Aorta (tissue), 5 donors: ENCODE measurements at regions not wholly inside any gene's neighbourhood (a gene's known extent, or its start where the extent isn't known, plus 50 kb on each side); places are given as distances from the start of the nearest gene placed in this dataset.
"Not testable (repeated sequence)": the region's sequence is repeated elsewhere in the genome, so short reads cannot be mapped to it uniquely, and the experiment has no call there.

ENCODE experiments used
- ATAC-seq: fragments of 200-7000 bp; cut with Tn5 transposase; one replicate; pipeline ENCODE4 v1.9.1; 2022; ENCODE audit warnings: moderate library complexity; ENCODE audit not compliant: low FRiP score
- DNase-seq, 2 donors: peaks; one replicate each; pipeline ENCODE4 v3.0.0-alpha.2; 2020
- H3K27ac ChIP-seq, 2 donors: one replicate each; pipeline ENCODE4 v1.5.1; 2013; ENCODE audit warnings: low read length in 2 of 2, mild to moderate bottlenecking in 2 of 2, moderate library complexity in 2 of 2, control low read depth in 1 of 2, inconsistent platforms in 1 of 2, low read depth in 1 of 2
- H3K27me3 ChIP-seq, 2 donors: one replicate each; pipeline ENCODE4 v1.6.1; 2013; ENCODE audit warnings: control low read depth in 1 of 2, low read length in 1 of 2, mild to moderate bottlenecking in 1 of 2, moderate library complexity in 1 of 2; ENCODE audit not compliant: insufficient read depth in 2 of 2, control insufficient read depth in 1 of 2
- H3K36me3 ChIP-seq, 2 donors: one replicate each; pipeline ENCODE4 v1.6.1; 2013; ENCODE audit warnings: control low read depth in 1 of 2, low read length in 1 of 2, mild to moderate bottlenecking in 1 of 2; ENCODE audit not compliant: insufficient read depth in 2 of 2, control insufficient read depth in 1 of 2
- H3K4me1 ChIP-seq, 2 donors: one replicate each; pipeline ENCODE4 v1.6.1; 2013; ENCODE audit warnings: low read length in 2 of 2, control low read depth in 1 of 2, mild to moderate bottlenecking in 1 of 2, moderate library complexity in 1 of 2; ENCODE audit not compliant: insufficient read depth in 2 of 2, control insufficient read depth in 1 of 2
- H3K4me3 ChIP-seq, 2 donors: one replicate each; pipeline ENCODE4 v1.5.1; 2013; ENCODE audit warnings: low read length in 2 of 2, control low read depth in 1 of 2, mild to moderate bottlenecking in 1 of 2
- H3K9me3 ChIP-seq: one replicate; pipeline ENCODE4 v1.6.1; 2013; ENCODE audit warnings: mild to moderate bottlenecking, low read length; ENCODE audit not compliant: control insufficient read depth
- WGBS, 2 donors: extraction: QIAGEN DNeasy Blood & Tissue Kit; methylation state at CpG; one replicate each; pipeline ENCODE4 v1.1.7; 2013; 5-methylcytosine and 5-hydroxymethylcytosine counted together
- intact Hi-C, 2 donors: fragments of 100-400 bp; cut with DNase I; formaldehyde crosslinking; loops; one replicate each; pipeline versions ENCODE4 v1.14.2 to v1.15.0; 2022
- donor health status: healthy with polysubstance abuse.
- donor health status: Bipolar disorder and iron deficiency.
- donor health status: DM: no; HTN: no; CAD: no.
- donor health status: DM: no; HTN: no; CAD: no.
- donor health status: DM: yes; HTN: yes; CAD: no.

DNA sequence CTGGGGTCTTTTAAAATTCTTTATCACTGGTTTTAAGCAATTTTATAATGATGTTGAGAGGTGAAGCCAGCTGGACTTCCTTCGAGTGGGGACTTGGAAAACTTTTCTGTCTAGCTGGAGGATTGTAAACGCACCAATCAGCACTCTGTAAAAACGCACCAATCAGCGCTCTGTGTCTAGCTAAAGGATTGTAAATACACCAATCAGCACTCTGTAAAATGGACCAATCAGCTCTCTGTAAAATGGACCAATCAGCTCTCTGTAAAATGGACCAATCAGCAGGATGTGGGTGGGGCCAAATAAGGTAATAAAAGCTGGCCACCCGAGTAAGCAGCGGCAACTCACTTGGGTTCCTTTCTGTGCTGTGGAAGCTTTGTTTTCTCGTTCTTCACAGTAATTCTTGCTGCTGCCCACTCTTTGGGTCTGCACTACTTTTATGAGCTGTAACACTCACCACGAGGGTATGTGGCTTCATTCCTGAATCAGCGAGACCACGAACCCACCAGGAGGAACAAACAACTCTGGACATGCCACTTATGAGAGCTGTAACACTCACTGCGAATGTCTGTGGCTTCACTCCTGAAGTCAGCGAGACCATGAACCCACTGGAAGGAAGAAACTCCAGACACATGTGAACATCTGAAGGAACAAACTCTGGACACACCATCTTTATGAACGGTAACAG lies 462.6 kb downstream of the GUCY1A2 start:
- H3K4me3 ChIP-seq, H3K27ac ChIP-seq, H3K36me3 ChIP-seq, intact Hi-C loops, DNase-seq, ATAC-seq, H3K9me3 ChIP-seq, H3K4me1 ChIP-seq, H3K27me3 ChIP-seq: not testable (repeated sequence)
- WGBS, 2 donors, result 95 to 96% methylated on average over 13 of the region's 13 CpGs

DNA sequence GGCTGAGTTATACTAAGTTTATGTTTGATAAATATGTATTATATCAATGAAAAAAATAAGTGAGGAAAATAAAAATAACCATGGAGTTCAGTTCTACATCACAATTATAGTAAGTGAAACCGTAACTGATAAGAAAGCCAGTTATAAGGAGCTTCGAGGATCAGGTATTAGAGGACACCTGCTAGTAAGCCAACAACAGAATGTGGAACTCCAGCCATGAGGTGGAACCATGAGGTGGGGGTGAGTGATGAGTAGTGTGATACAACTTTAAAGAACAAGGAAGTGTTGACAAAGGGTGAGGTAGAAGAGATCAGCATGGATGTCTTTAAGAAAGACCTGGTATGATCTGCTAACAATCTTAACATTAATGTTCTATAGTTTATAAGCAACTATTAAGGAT lies 452.9 kb downstream of the GUCY1A2 start:
- no peak overlapping the region for H3K27ac ChIP-seq
- no peaks in the 10 kb centered on the region for H3K9me3 ChIP-seq
- no peaks in the 10 kb centered on the region for H3K27me3 ChIP-seq
- intact Hi-C loops, result no loop called here
- ATAC-seq (no peak), DNase-seq (no peak)
- no peak overlapping the region for H3K4me3 ChIP-seq
- no peaks in the 10 kb centered on the region for H3K36me3 ChIP-seq
- WGBS, 2 donors, result 90 to 93% methylated on average over 2 of the region's 2 CpGs
- H3K4me1 ChIP-seq, result no peaks in the 10 kb centered on the region

DNA sequence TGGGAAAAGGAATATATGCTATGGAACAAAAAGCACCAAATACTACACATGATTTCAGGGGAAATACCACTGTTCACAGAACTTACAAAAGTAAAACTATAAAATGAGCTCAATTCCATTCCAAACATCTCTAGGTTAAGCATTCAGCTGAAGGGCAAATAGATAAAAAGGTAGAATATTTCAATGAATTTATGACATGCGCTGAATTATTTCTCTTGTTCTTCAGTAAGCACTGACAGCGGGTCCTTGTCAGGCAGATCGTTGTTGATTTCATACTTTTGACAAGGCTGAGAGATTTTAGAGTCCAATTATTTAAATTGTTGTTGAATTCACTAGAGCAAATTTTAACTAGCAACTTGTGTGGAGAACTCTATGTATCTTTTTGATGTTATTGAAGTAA lies 449.6 kb downstream of the GUCY1A2 start:
- no peak overlapping the region for H3K27ac ChIP-seq
- no peak for ATAC-seq
- H3K9me3 ChIP-seq, result no peaks in the 10 kb centered on the region
- no peak overlapping the region for H3K4me3 ChIP-seq
- intact Hi-C loops, result no loop called here
- no peaks in the 10 kb centered on the region for H3K4me1 ChIP-seq
- WGBS, 2 donors, result 92% methylated on average over 3 of the region's 3 CpGs
- DNase-seq, result no peak
- no peaks in the 10 kb centered on the region for H3K27me3 ChIP-seq
- no peaks in the 10 kb centered on the region for H3K36me3 ChIP-seq

DNA sequence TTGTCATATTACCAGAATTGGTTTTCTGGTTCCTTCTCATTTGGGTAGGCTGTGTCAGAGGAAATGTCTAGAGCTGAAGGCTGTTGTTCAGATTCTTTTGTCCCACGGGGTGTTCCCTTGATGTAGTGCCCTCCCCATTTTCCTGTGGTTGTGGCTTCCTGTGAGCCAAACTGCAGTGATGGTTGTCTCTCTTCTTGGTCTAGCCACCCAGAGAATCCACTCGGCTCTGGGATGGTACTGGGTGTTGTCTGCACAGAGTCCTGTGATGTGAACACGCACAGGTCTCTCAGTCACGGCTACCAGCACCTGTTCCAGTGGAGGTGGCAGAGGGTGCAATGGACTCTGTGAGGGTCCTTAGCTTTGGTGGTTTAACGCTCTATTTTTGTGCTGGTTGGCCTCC lies 440.9 kb downstream of the GUCY1A2 start:
- DNase-seq, intact Hi-C loops, H3K36me3 ChIP-seq, H3K4me3 ChIP-seq, H3K27me3 ChIP-seq, H3K9me3 ChIP-seq, ATAC-seq, H3K27ac ChIP-seq, H3K4me1 ChIP-seq: not testable (repeated sequence)
- 91 to 95% methylated on average over 5 of the region's 5 CpGs for WGBS, 2 donors

DNA sequence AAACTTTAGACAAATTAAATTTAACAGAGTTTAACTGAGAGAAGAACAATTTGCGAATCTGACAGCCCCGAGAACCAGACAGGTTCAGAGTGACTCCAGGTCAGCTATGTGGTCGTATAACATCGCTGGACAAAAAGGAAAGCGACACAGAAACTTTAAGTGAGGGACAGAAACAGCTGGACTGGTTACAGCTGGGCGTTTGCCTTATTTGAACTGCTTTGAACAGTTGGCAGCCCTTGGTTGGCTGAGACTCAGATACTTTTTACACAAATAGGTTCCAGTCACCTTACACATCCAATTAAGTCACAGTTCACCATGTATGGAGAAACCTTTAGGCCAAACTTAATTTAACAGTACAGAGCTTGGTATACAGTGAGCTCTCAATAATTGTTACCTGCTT lies 436.9 kb downstream of the GUCY1A2 start:
- 22 to 24% methylated on average over 6 of the region's 6 CpGs for WGBS, 2 donors
- no peak for ATAC-seq

DNA sequence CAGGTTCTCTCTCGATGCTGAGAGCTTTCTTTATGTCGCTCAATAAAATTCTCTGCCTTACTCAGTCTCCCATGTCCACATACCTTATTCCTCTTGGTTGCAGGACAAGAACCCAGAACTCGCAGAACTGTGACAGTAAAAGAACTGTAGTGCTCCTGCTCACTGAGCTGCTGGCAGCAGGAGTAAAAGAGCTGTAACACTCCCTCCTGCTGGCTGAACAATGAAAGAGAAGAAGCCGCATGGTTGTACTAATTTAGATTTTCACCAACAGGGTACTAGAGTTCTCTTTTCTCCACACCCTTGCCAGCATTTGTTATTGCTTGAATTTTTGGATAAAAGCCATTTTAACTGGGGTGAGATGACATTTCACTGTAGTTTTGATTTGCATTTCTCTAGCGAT lies 433.2 kb downstream of the GUCY1A2 start:
- DNase-seq, result no peak
- Histone ChIP-seq H3K36me3 (no peaks in the 10 kb centered on the region), H3K27ac (no peak overlapping the region), H3K9me3 (no peaks in the 10 kb centered on the region), H3K4me1 (no peaks in the 10 kb centered on the region), H3K4me3 (no peak overlapping the region), H3K27me3 (no peaks in the 10 kb centered on the region)
- 89 to 90% methylated on average over 5 of the region's 5 CpGs for WGBS, 2 donors
- intact Hi-C loops, result no loop called here
- no peak for ATAC-seq

More for the DNA sequence above, 436.9 kb downstream of the GUCY1A2 start:
- no peak for DNase-seq
- Histone ChIP-seq H3K4me3 (no peak overlapping the region), H3K27ac (no peak overlapping the region), H3K27me3 (no peaks in the 10 kb centered on the region), H3K9me3 (no peaks in the 10 kb centered on the region), H3K4me1 (no peaks in the 10 kb centered on the region), H3K36me3 (no peaks in the 10 kb centered on the region)
- intact Hi-C loops, result no loop called here

DNA sequence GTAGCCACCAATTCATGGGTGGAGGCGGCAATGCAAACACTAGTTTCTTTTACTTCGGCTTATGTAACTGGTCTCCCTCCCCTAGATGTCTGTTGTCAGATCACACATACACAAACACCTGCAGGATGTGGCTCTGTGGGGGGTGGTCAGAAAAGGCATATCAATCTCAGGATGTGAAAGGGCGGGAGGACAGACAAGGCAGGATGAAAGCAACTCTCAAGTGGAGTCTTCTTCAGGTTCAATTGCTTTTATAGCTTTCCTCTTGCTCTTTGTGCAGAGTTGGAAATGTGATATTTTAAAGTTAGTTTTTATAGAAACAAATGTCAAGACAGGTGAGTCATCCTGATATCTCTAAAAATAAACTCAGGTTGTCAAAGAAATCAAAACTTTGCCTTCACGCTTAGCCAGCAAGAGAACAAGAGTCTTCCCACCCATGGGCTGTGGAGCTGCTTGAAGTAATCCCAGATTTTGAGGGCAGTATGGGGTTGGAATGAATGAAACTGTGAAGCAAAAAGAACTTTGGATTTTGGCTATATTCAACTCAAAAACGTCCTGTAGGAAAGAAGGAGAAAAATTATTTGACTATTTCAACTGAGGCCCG lies 423.4 kb downstream of the GUCY1A2 start:
- H3K9me3 ChIP-seq, result no peaks in the 10 kb centered on the region
- no peak for ATAC-seq
- intact Hi-C loops, result no loop called here
- H3K36me3 ChIP-seq, result no peaks in the 10 kb centered on the region
- no peaks in the 10 kb centered on the region for H3K27me3 ChIP-seq
- DNase-seq, result no peak
- no peak overlapping the region for H3K4me3 ChIP-seq
- H3K27ac ChIP-seq, result no peak overlapping the region
- H3K4me1 ChIP-seq, result no peaks in the 10 kb centered on the region
- 71 to 80% methylated on average over 6 of the region's 6 CpGs for WGBS, 2 donors

DNA sequence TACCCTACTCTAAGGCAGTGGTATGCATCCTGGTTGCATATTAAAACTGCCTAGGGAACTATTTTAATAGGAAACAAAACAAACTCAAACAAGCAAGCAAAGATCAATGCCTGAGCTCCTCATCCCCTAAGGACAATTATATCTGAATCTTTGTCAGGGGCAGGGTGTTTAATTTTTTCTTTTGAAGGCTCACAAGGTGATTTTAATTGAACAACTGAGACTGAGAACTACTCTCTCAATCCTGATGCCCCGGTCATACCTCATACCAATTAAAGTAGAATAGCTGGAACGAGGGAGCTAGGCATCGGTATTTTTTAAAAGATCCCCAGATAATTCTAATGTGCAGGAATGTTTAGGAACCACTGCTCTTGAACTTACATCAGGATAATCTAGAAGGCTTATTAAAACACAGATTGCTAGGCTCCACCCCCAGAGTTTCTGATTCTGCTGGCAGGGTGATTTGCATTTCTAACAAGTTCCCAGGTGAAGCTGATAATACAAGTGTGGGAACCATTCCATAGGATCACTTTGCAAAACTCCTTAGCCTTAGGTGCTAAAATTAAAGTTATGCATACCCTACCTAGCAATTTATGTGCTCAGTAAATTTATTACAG lies 416.5 kb downstream of the GUCY1A2 start:
- no peaks in the 10 kb centered on the region for H3K4me1 ChIP-seq
- 80% methylated on average over 3 of the region's 3 CpGs for WGBS, 2 donors
- H3K27me3 ChIP-seq, result no peaks in the 10 kb centered on the region
- H3K36me3 ChIP-seq, result no peaks in the 10 kb centered on the region
- H3K9me3 ChIP-seq, result no peaks in the 10 kb centered on the region
- no peak overlapping the region for H3K27ac ChIP-seq
- no peak for ATAC-seq
- no peak overlapping the region for H3K4me3 ChIP-seq
- intact Hi-C loops, result no loop called here
- DNase-seq, result no peak

DNA sequence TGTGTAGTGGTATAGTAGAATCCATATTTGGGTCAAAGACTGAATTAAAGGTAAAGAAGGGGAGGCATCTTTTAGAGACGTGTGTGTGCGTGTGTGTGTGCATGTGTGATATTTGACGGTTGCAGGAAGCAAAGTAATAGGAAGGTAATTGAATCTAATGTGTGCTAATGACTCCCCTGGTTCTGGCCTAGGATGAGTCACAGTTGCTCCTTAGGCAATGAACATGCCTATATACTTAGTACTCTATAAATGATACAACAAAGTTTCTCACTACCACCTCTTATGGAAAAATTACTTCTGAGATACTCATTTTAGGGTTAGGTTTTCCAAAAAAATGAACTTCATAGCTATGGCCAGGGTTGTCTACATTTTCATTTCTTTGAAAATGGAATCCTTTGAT lies 409.6 kb downstream of the GUCY1A2 start:
- no peaks in the 10 kb centered on the region for H3K4me1 ChIP-seq
- no peaks in the 10 kb centered on the region for H3K36me3 ChIP-seq
- H3K27ac ChIP-seq, result no peak overlapping the region
- no peaks in the 10 kb centered on the region for H3K27me3 ChIP-seq
- 94 to 99% methylated on average over 3 of the region's 3 CpGs for WGBS, 2 donors
- ATAC-seq (no peak), DNase-seq (no peak)
- intact Hi-C loops, result no loop called here
- H3K4me3 ChIP-seq, result no peak overlapping the region
- H3K9me3 ChIP-seq, result no peaks in the 10 kb centered on the region
